Suprapubic skin (tissue), 4 donors: ENCODE measurements at regions not wholly inside any gene's neighbourhood (a gene's known extent, or its start where the extent isn't known, plus 50 kb on each side); places are given as distances from the start of the nearest gene placed in this dataset.
"Not testable (repeated sequence)": the region's sequence is repeated elsewhere in the genome, so short reads cannot be mapped to it uniquely, and the experiment has no call there.

Source experiments
- DNase-seq, 2 donors: peaks; one replicate each; pipeline ENCODE4 v3.0.0-alpha.2; 2019; ENCODE audit warnings: low spot score in 2 of 2
- H3K27ac ChIP-seq: fragments of 200-600 bp; sonication (generic); one replicate; pipeline ENCODE4 v1.5.1; 2019
- H3K27me3 ChIP-seq: fragments of 200-600 bp; sonication (generic); one replicate; pipeline ENCODE4 v1.5.1; 2019
- H3K36me3 ChIP-seq: fragments of 200-600 bp; sonication (generic); one replicate; pipeline ENCODE4 v1.5.1; 2019
- H3K4me1 ChIP-seq: fragments of 200-600 bp; sonication (generic); one replicate; pipeline ENCODE4 v1.5.1; 2019
- H3K4me3 ChIP-seq: fragments of 200-600 bp; sonication (generic); one replicate; pipeline ENCODE4 v1.5.1; 2019; ENCODE audit warnings: mild to moderate bottlenecking
- H3K9me3 ChIP-seq: fragments of 200-600 bp; sonication (generic); one replicate; pipeline ENCODE4 v1.5.1; 2019
- EP300 ChIP-seq: sonication (generic); formaldehyde crosslinking; IDR thresholded peaks from one replicate; pipeline ENCODE4 v1.6.1; 2017; ENCODE audit warnings: antibody characterized with exemption
- POLR2A ChIP-seq, 2 donors: fragments of 450-650 bp; IDR thresholded peaks; one replicate each; pipeline ENCODE4 v1.6.1; 2017; ENCODE audit warnings: antibody characterized with exemption in 2 of 2, mild to moderate bottlenecking in 2 of 2, moderate library complexity in 2 of 2
- POLR2AphosphoS5 ChIP-seq, 3 donors: sonication (generic); formaldehyde crosslinking; IDR thresholded peaks; one replicate each; pipeline ENCODE4 v1.6.1; 2017; ENCODE audit warnings: antibody characterized with exemption in 3 of 3
- WGBS: methylation state at CpG from one replicate; pipeline ENCODE4 v1.1.5; 2018; 5-methylcytosine and 5-hydroxymethylcytosine counted together
- TF ChIP-seq, protein P1 (sequence below), 2 donors: fragments of 200-600 bp in 1 of 2; fragments of 450-650 bp in 1 of 2; sonication (generic) in 1 of 2; IDR thresholded peaks; one replicate each; pipeline ENCODE4 v1.5.1; 2016 to 2019; ENCODE audit warnings: antibody characterized with exemption in 2 of 2, mild to moderate bottlenecking in 1 of 2, moderate library complexity in 1 of 2

- Histone ChIP-seq H3K9me3 (no peaks in the 10 kb centered on the region), H3K4me3 (no peak overlapping the region), H3K36me3 (no peaks in the 10 kb centered on the region), H3K27ac (no peak overlapping the region), H3K27me3 (peaks cover 77% of the 10 kb centered on the region), H3K4me1 (peaks cover 28% of the 10 kb centered on the region)
- TF ChIP-seq EP300 (no peak), POLR2AphosphoS5 (IDR thresholded peaks at IDR 0.05) (no peak), POLR2A (IDR thresholded peaks at IDR 0.05) (no peak)
- TF ChIP-seq, protein P1, sequence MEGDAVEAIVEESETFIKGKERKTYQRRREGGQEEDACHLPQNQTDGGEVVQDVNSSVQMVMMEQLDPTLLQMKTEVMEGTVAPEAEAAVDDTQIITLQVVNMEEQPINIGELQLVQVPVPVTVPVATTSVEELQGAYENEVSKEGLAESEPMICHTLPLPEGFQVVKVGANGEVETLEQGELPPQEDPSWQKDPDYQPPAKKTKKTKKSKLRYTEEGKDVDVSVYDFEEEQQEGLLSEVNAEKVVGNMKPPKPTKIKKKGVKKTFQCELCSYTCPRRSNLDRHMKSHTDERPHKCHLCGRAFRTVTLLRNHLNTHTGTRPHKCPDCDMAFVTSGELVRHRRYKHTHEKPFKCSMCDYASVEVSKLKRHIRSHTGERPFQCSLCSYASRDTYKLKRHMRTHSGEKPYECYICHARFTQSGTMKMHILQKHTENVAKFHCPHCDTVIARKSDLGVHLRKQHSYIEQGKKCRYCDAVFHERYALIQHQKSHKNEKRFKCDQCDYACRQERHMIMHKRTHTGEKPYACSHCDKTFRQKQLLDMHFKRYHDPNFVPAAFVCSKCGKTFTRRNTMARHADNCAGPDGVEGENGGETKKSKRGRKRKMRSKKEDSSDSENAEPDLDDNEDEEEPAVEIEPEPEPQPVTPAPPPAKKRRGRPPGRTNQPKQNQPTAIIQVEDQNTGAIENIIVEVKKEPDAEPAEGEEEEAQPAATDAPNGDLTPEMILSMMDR (IDR thresholded peaks at IDR 0.05), result no peak
- WGBS, result 46% methylated on average over 15 of the region's 15 CpGs
- DNase-seq, result no peak
Measured at GRCh38 chr6:27541212-27541932, 68.5 kb upstream of the ZNF184 start.

DNA sequence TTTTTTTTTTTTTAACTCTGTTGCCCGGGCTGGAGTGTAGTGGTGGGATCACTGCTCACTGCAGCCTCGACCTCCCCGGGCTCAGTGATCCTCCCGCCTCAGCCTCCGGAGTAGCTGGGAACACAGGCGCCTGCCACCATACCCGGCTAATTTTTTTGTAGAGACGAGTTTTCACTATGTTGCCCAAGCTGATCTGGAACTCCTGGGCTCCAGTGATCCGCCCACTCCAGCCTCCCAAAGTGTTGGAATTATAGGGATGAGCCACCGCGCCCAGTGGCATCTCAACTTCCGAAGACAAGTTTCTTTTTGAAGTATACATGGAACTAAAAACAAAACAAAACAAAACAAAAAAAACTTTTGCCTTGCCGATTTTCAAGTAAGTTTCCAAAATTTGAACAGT lies 66.6 kb upstream of the ZNF184 start:
- WGBS, result 63% methylated on average over 13 of the region's 13 CpGs
- Histone ChIP-seq H3K36me3 (no peaks in the 10 kb centered on the region), H3K27ac (no peak overlapping the region), H3K4me1 (peaks cover 17% of the 10 kb centered on the region), H3K4me3 (no peak overlapping the region), H3K27me3 (peaks cover 68% of the 10 kb centered on the region), H3K9me3 (no peaks in the 10 kb centered on the region)
- TF ChIP-seq EP300 (no peak), POLR2AphosphoS5 (IDR thresholded peaks at IDR 0.05) (no peak), POLR2A (IDR thresholded peaks at IDR 0.05) (no peak)
- TF ChIP-seq, protein P1 (IDR thresholded peaks at IDR 0.05), result no peak
- no peak for DNase-seq

GRCh38 chr6:27532820-27533538 lies 60.1 kb upstream of the ZNF184 start:
- no peak for DNase-seq
- H3K27ac ChIP-seq, result no peak overlapping the region
- 62% methylated on average over 7 of the region's 7 CpGs for WGBS
- no peaks in the 10 kb centered on the region for H3K36me3 ChIP-seq
- no peak overlapping the region for H3K4me3 ChIP-seq
- no peaks in the 10 kb centered on the region for H3K9me3 ChIP-seq
- TF ChIP-seq POLR2A (IDR thresholded peaks at IDR 0.05) (no peak), EP300 (no peak), POLR2AphosphoS5 (IDR thresholded peaks at IDR 0.05) (no peak)
- TF ChIP-seq, protein P1 (IDR thresholded peaks at IDR 0.05), result no peak
- H3K4me1 ChIP-seq, result no peaks in the 10 kb centered on the region
- H3K27me3 ChIP-seq, result peaks cover 35% of the 10 kb centered on the region

- no peaks in the 10 kb centered on the region for H3K4me1 ChIP-seq
- H3K4me3 ChIP-seq, result no peak overlapping the region
- no peaks in the 10 kb centered on the region for H3K9me3 ChIP-seq
- H3K27me3 ChIP-seq, result peaks cover 35% of the 10 kb centered on the region
- no peak for DNase-seq
- no peak for TF ChIP-seq POLR2AphosphoS5 (IDR thresholded peaks at IDR 0.05)
- TF ChIP-seq POLR2A (IDR thresholded peaks at IDR 0.05), result no peak
- TF ChIP-seq, protein P1 (IDR thresholded peaks at IDR 0.05), result no peak
- TF ChIP-seq EP300, result no peak
- H3K27ac ChIP-seq, result no peak overlapping the region
- H3K36me3 ChIP-seq, result no peaks in the 10 kb centered on the region
- 89% methylated on average over 17 of the region's 17 CpGs for WGBS
Measured at GRCh38 chr6:27531772-27532459, 59.0 kb upstream of the ZNF184 start.

DNA sequence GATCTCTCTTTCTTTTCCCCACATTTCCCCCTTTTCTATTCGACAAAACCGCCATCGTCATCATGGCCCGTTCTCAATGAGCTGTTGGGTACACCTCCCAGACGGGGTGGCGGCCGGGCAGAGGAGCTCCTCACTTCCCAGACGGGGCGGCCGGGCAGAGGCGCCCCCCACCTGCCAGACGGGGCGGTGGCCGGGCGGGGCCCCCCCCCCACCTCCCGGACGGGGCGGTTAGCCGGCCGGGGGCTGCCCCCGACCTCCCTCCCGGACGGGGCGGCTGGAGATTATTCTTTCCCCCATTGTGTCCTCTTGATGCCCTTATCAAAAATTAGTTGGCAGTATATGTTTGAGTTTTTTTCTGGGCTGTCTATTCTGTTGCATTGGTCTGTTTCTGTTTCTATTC lies 56.9 kb upstream of the ZNF184 start:
- H3K27me3 ChIP-seq, result peaks cover 23% of the 10 kb centered on the region
- H3K4me3 ChIP-seq, H3K36me3 ChIP-seq, H3K4me1 ChIP-seq, DNase-seq, H3K9me3 ChIP-seq, H3K27ac ChIP-seq: not testable (repeated sequence)
- 93% methylated on average over 22 of the region's 24 CpGs for WGBS
